ENCODE measurements at regions not wholly inside any gene's neighbourhood (a gene's known extent, or its start where the extent isn't known, plus 50 kb on each side); places are given as distances from the start of the nearest gene placed in this dataset.

GRCh38 chr1:29490204-29490934, 254.0 kb downstream of the PTPRU start:
- Histone ChIP-seq H3K4me2 (ENCODE audit: low read depth, low read length, poor library complexity, severe bottlenecking) (no peak overlapping the region), H3K9ac (ENCODE audit: low read depth, low read length, poor library complexity, severe bottlenecking) (no peak overlapping the region), H3K9me3 (ENCODE audit: insufficient read depth, low read depth, low read length) (peaks cover 1% of the 10 kb centered on the region; the same call in 1 of the 2 replicates), H4K20me1 (ENCODE audit: insufficient read depth, low read length, poor library complexity, severe bottlenecking) (no peaks in the 10 kb centered on the region), H3K79me2 (ENCODE audit: insufficient read depth, low read length) (no peaks in the 10 kb centered on the region), H3F3A (ENCODE audit: low read depth) (no peaks in the 10 kb centered on the region), H3K36me3 (ENCODE audit: insufficient read depth, low read length) (no peaks in the 10 kb centered on the region), H2AFZ (ENCODE audit: low read length) (no peak overlapping the region), H3K4me1 (ENCODE audit: insufficient read depth, low read length, poor library complexity, severe bottlenecking) (no peaks in the 10 kb centered on the region), H3K9me2 (replicated peaks; ENCODE audit: low read depth, low read length) (no peaks in the 10 kb centered on the region), H3K4me3 (ENCODE audit: low read length, poor library complexity, severe bottlenecking) (no peak overlapping the region), H3K27me3 (ENCODE audit: insufficient read depth, low read length, poor library complexity, severe bottlenecking) (no peaks in the 10 kb centered on the region)
- TF ChIP-seq, protein P1, sequence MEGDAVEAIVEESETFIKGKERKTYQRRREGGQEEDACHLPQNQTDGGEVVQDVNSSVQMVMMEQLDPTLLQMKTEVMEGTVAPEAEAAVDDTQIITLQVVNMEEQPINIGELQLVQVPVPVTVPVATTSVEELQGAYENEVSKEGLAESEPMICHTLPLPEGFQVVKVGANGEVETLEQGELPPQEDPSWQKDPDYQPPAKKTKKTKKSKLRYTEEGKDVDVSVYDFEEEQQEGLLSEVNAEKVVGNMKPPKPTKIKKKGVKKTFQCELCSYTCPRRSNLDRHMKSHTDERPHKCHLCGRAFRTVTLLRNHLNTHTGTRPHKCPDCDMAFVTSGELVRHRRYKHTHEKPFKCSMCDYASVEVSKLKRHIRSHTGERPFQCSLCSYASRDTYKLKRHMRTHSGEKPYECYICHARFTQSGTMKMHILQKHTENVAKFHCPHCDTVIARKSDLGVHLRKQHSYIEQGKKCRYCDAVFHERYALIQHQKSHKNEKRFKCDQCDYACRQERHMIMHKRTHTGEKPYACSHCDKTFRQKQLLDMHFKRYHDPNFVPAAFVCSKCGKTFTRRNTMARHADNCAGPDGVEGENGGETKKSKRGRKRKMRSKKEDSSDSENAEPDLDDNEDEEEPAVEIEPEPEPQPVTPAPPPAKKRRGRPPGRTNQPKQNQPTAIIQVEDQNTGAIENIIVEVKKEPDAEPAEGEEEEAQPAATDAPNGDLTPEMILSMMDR (conservative IDR thresholded peaks at IDR 0.05; ENCODE audit: low read length), result no peak
- TF ChIP-seq EZH2phosphoT487 (IDR thresholded peaks at IDR 0.05; ENCODE audit: borderline replicate concordance), result no peak

DNA sequence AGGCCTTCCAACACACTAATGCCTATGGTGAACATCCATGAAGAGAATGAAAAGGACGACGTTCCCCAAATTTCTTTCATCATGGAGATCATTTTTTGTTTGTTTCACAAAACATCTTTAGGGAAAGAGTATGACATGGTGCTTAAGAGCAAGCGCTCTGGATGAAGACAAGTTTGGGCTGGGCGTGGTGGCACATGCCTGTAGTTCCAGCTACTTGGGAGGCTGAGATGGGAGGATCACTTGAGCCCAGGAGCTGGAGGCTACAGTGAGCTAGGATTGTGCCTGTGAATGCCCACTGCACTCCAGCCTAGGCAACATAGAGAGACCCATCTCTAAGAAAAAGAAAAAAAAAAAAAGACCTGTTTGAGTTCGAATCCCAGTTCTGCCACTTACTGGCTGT, 253.1 kb downstream of the PTPRU start:
- no peaks in the 10 kb centered on the region for H3K36me3 ChIP-seq (ENCODE audit: insufficient read depth, low read length)
- no peak overlapping the region for H3K4me2 ChIP-seq (ENCODE audit: low read depth, low read length, poor library complexity, severe bottlenecking)
- no peaks in the 10 kb centered on the region for H3K27me3 ChIP-seq (ENCODE audit: insufficient read depth, low read length, poor library complexity, severe bottlenecking)
- no peaks in the 10 kb centered on the region for H3K4me1 ChIP-seq (ENCODE audit: insufficient read depth, low read length, poor library complexity, severe bottlenecking)
- H4K20me1 ChIP-seq (ENCODE audit: insufficient read depth, low read length, poor library complexity, severe bottlenecking), result no peaks in the 10 kb centered on the region
- no peaks in the 10 kb centered on the region for H3K9me2 ChIP-seq (replicated peaks; ENCODE audit: low read depth, low read length)
- no peak overlapping the region for H3K9ac ChIP-seq (ENCODE audit: low read depth, low read length, poor library complexity, severe bottlenecking)
- H2AFZ ChIP-seq (ENCODE audit: low read length), result no peak overlapping the region
- H3K9me3 ChIP-seq (ENCODE audit: insufficient read depth, low read depth, low read length), result peaks cover 2% of the 10 kb centered on the region; the same call in 1 of the 2 replicates
- no peaks in the 10 kb centered on the region for H3K79me2 ChIP-seq (ENCODE audit: insufficient read depth, low read length)
- H3K4me3 ChIP-seq (ENCODE audit: low read length, poor library complexity, severe bottlenecking), result no peak overlapping the region
- TF ChIP-seq, protein P1 (conservative IDR thresholded peaks at IDR 0.05; ENCODE audit: low read length), result no peak
- no peak for TF ChIP-seq EZH2phosphoT487 (IDR thresholded peaks at IDR 0.05; ENCODE audit: borderline replicate concordance)
- H3F3A ChIP-seq (ENCODE audit: low read depth), result no peaks in the 10 kb centered on the region

DNA sequence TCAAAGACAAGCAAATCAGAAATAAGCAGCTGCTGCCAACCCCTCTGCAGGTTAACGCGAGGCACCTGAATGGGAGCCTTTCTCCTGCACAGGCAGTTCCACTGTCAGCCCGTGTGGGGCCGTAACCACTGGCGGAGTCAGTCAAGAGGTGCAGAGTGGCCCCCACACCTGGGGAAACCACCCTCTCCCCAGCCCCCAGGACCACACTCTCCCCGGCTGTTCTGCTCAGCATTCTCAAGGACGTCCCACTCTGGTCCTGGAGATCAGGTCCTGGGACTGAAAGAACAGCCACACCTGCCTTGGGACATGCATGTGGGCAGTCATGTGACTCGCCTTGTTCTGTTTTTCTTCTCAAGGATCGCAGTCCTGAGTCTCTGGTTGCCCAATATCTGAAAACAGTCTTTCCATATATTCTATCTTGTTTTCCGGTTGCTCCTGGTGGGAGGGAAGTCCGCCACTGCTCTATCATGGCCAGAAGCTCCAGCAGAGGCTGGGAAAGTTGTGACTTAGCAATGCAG, 252.5 kb downstream of the PTPRU start:
- Histone ChIP-seq H3K36me3 (ENCODE audit: insufficient read depth, low read length) (no peaks in the 10 kb centered on the region), H3K9me3 (ENCODE audit: insufficient read depth, low read depth, low read length) (peaks cover 2% of the 10 kb centered on the region; the same call in 1 of the 2 replicates), H3K9ac (ENCODE audit: low read depth, low read length, poor library complexity, severe bottlenecking) (no peak overlapping the region), H4K20me1 (ENCODE audit: insufficient read depth, low read length, poor library complexity, severe bottlenecking) (no peaks in the 10 kb centered on the region), H3K4me2 (ENCODE audit: low read depth, low read length, poor library complexity, severe bottlenecking) (no peak overlapping the region), H3F3A (ENCODE audit: low read depth) (no peaks in the 10 kb centered on the region), H3K4me1 (ENCODE audit: insufficient read depth, low read length, poor library complexity, severe bottlenecking) (no peaks in the 10 kb centered on the region), H3K4me3 (ENCODE audit: low read length, poor library complexity, severe bottlenecking) (no peak overlapping the region), H3K9me2 (replicated peaks; ENCODE audit: low read depth, low read length) (no peaks in the 10 kb centered on the region), H2AFZ (ENCODE audit: low read length) (no peak overlapping the region), H3K27me3 (ENCODE audit: insufficient read depth, low read length, poor library complexity, severe bottlenecking) (no peaks in the 10 kb centered on the region), H3K79me2 (ENCODE audit: insufficient read depth, low read length) (no peaks in the 10 kb centered on the region)
- TF ChIP-seq EZH2phosphoT487 (IDR thresholded peaks at IDR 0.05; ENCODE audit: borderline replicate concordance), result no peak
- TF ChIP-seq, protein P1 (conservative IDR thresholded peaks at IDR 0.05; ENCODE audit: low read length), result no peak
